Glutamatergic neuron (in vitro differentiated cells): ENCODE measurements at regions not wholly inside any gene's neighbourhood (a gene's known extent, or its start where the extent isn't known, plus 50 kb on each side); places are given as distances from the start of the nearest gene placed in this dataset.
"Not testable (repeated sequence)": the region's sequence is repeated elsewhere in the genome, so short reads cannot be mapped to it uniquely, and the experiment has no call there.

Source experiments
- DNase-seq: peaks from one replicate; pipeline ENCODE4 v3.0.0; 2022
- H3K27ac Mint-ChIP-seq: one replicate; pipeline ENCODE4 v1.8.0; 2020; ENCODE audit warnings: mild to moderate bottlenecking, mixed read lengths, inconsistent platforms; ENCODE audit not compliant: unreplicated experiment
- H3K27me3 Mint-ChIP-seq: one replicate; pipeline ENCODE4 v1.8.0; 2020; ENCODE audit warnings: mild to moderate bottlenecking, moderate library complexity, mixed read lengths, inconsistent platforms; ENCODE audit not compliant: unreplicated experiment
- H3K36me3 Mint-ChIP-seq: one replicate; pipeline ENCODE4 v1.8.0; 2020; ENCODE audit warnings: mild to moderate bottlenecking, mixed read lengths, inconsistent platforms; ENCODE audit not compliant: unreplicated experiment
- H3K4me1 Mint-ChIP-seq: one replicate; pipeline ENCODE4 v1.8.0; 2020; ENCODE audit warnings: mild to moderate bottlenecking, low read depth, mixed read lengths, inconsistent platforms; ENCODE audit not compliant: unreplicated experiment
- H3K4me3 Mint-ChIP-seq: one replicate; pipeline ENCODE4 v1.8.0; 2020; ENCODE audit warnings: mild to moderate bottlenecking, mixed read lengths, inconsistent platforms; ENCODE audit not compliant: unreplicated experiment
- H3K9me3 Mint-ChIP-seq: one replicate; pipeline ENCODE4 v1.8.0; 2020; ENCODE audit warnings: mild to moderate bottlenecking, moderate library complexity, mixed read lengths, inconsistent platforms; ENCODE audit not compliant: unreplicated experiment

DNA sequence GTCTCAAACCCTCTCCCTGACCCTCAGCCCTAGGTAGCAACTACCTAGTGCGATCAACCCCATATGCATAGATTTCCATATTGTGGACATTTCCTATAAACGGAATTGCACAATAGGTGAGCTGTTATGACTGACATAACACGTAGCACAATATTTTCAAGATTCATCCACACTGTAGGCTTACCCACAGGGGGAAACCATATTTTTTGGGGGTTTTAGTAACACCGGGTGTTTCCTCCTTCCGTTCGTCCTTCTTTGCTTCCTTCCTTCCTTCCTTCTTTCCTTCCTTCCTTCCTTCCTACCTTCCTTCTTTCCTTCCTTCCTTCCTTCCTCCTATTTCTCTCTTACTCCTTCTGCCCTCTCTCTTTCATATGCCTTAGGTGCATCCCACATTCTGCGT is 524.2 kb downstream of the CWH43 start:
- Mint-ChIP-seq H3K9me3 (peaks cover 49% of the 10 kb centered on the region), H3K27me3 (peaks cover 22% of the 10 kb centered on the region), H3K36me3 (peaks cover 32% of the 10 kb centered on the region)
- not testable (repeated sequence) for H3K27ac Mint-ChIP-seq, DNase-seq, H3K4me1 Mint-ChIP-seq, H3K4me3 Mint-ChIP-seq

DNA sequence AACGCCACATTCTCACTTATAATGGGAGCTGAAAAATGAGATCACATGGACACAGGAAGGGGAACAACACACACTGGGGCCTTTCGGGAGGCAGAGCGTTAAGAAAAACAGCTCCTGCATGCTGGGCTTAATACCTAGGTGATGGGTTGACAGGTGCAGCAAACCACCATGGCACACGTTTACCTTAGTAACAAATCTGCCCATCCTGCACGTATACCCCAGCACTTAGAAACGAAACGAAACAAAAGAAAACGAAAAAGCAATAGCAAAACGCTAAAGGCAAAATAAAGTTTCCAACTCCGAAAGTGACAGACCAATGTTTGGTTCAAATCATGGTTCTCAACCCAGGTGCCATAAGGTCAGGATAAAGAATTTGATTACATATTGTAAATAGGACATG is 525.3 kb downstream of the CWH43 start:
- H3K4me3 Mint-ChIP-seq, DNase-seq, H3K27ac Mint-ChIP-seq, H3K4me1 Mint-ChIP-seq: not testable (repeated sequence)
- H3K36me3 Mint-ChIP-seq = peaks cover 36% of the 10 kb centered on the region
- peaks cover 58% of the 10 kb centered on the region for H3K9me3 Mint-ChIP-seq
- peaks cover 28% of the 10 kb centered on the region for H3K27me3 Mint-ChIP-seq

DNA sequence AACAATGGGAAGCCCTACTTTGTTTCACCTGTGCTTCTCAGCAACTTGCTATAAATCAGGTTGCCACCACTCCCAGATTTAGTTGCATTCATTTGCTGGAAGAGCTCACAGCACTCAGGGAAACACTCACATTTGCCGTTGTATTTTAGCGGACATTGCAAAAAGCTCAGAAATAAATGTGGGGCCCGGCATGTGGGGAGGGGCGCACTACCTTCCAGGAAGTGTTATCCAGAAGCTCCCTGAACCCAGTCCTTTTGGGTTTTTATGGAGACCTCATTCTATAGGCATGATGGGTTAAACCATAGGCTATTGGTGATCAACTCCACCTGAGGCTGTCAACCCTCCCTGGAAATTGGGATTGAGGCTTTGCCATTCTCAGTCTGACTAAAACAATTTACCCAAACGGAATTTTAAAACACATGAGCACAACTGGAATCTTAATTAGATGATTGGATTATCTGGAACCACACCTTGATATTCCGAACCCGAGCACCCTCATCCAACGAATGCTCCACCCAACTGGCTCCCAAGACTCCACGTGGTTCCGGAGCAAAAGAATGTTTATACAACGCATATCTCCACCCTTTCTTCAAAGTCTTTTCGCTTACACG is 525.9 kb downstream of the CWH43 start:
- Mint-ChIP-seq H3K9me3 (peaks cover 58% of the 10 kb centered on the region), H3K27me3 (peaks cover 28% of the 10 kb centered on the region), H3K36me3 (peaks cover 41% of the 10 kb centered on the region)
- not testable (repeated sequence) for H3K27ac Mint-ChIP-seq, H3K4me1 Mint-ChIP-seq, DNase-seq, H3K4me3 Mint-ChIP-seq

DNA sequence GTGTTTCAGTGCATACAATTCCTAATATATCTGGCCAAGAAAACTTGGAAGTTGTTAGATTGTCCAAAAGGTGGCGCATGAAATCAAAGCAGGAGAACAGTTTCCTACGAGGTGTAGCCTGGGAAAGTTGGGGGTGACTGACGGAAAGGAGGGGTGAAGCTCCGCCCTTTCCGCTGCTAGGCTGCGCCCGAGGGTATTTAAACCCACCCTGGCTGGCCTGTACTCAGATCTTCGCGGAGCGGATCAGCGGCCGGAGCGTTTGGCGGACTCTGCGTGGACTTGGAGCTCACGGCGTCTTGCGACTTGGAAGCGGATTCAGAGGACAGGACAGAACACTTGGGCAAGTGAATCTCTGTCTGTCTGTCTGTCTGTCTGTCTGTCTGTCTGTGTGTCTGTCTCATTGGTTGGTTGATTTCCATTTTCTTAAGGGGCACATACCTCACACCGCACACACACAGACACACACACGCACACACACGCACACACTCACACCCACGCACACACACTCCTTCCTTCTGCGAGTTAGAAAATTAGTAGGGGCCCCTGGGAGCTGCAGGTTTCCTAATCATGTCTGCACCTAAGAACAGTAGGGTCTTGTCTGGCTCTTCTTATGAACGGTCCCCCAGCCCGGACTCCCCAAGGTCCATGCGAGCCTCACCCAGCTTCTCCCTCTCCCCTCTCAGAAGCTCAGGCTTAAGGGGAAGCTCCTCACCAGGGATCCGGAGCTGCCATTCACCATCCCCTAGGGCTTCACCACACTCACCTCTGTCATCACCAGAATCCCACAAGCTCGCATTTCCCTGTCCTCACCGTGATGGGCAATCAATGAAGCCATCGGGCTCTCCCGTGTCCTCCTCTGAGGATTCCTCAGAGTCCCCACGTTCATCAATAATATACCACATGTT is 526.8 kb downstream of the CWH43 start:
- DNase-seq, H3K4me1 Mint-ChIP-seq, H3K4me3 Mint-ChIP-seq: not testable (repeated sequence)
- Mint-ChIP-seq H3K36me3 (peaks cover 41% of the 10 kb centered on the region), H3K27me3 (peaks cover 28% of the 10 kb centered on the region), H3K27ac (peak overlapping the region; percentile 1), H3K9me3 (peaks cover 58% of the 10 kb centered on the region)

DNA sequence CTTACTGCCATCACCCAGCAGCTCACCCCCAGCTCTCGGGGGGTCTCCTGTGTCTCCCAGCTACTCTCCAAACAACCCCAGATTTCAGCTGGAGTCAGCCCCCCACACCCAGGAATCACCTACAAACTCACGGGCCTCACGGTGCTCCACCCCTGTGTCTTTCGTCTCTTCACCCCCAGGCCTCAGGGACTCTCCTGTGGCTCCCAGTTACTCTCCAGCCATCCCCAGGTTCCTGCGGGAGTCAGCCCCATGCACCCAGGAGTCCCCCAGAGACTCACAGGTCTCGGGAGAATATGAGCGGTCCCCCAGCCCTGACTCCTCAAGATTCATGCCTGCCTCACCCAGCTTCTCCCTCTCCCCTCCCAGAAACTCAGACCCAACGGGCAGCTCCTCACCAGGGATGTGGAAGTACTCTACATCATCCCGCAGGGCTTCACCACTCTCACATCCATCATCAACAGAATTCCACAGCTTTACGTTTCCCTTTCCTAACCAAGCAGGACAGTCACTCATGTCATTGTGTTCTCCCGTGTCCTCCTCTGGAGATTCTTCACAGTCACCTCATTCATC is 527.6 kb downstream of the CWH43 start:
- H3K9me3 Mint-ChIP-seq = peaks cover 58% of the 10 kb centered on the region

DNA sequence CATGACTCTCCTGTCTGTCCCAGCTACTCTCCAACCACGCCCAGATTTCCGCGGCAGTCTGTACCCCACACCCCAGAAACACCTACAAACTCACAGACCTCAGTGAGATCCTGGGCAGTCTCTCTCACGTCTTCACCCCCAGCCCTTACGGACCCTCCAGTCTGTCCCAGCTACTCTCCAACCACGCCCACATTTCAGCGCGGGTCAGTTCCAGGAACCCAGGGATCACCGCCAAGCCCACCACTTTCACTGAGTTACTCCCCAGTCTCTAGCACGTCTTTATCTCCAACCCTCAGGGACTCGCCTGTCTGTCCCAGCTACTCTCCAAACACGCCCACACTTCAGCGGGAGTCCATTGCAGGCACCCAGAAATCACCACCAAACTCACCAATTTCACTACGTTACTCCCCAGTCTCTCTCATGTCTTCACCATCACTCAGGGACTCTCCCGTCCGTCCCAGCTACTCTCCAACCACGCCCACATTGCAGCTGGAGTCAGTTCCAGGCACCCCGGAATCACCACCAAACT is 528.2 kb downstream of the CWH43 start:
- not testable (repeated sequence) for H3K4me1 Mint-ChIP-seq, DNase-seq
- H3K9me3 Mint-ChIP-seq = peaks cover 58% of the 10 kb centered on the region
- peak overlapping the region; percentile 1 for H3K4me3 Mint-ChIP-seq
- H3K27me3 Mint-ChIP-seq = peaks cover 28% of the 10 kb centered on the region
- peak overlapping the region; percentile 7 for H3K27ac Mint-ChIP-seq
- H3K36me3 Mint-ChIP-seq = peaks cover 41% of the 10 kb centered on the region

More for the DNA sequence above, 527.6 kb downstream of the CWH43 start:
- not testable (repeated sequence) for H3K4me1 Mint-ChIP-seq, DNase-seq, H3K4me3 Mint-ChIP-seq
- H3K36me3 Mint-ChIP-seq = peaks cover 41% of the 10 kb centered on the region
- peaks cover 28% of the 10 kb centered on the region for H3K27me3 Mint-ChIP-seq
- peak overlapping the region; percentile 7 for H3K27ac Mint-ChIP-seq

DNA sequence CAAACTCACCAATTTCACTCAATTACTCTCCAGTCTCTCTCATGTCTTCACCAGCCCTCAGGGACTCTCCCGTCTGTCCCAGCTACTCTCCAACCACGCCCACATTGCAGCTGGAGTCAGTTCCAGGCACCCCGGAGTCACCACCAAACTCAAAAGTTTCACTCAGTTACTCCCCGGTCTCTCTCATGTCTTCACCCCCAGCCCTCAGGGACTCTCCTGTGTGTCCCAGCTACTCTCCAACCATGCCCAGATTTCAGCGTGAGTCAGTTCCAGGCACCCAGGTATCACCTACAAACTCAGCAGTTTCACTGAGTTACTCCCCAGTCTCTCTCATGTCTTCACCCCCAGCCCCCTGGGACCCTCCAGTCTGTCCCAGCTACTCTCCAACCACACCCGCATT is 528.8 kb downstream of the CWH43 start:
- Mint-ChIP-seq H3K36me3 (peaks cover 41% of the 10 kb centered on the region), H3K9me3 (peaks cover 58% of the 10 kb centered on the region), H3K27me3 (peaks cover 28% of the 10 kb centered on the region)
- H3K27ac Mint-ChIP-seq, DNase-seq, H3K4me3 Mint-ChIP-seq, H3K4me1 Mint-ChIP-seq: not testable (repeated sequence)

DNA sequence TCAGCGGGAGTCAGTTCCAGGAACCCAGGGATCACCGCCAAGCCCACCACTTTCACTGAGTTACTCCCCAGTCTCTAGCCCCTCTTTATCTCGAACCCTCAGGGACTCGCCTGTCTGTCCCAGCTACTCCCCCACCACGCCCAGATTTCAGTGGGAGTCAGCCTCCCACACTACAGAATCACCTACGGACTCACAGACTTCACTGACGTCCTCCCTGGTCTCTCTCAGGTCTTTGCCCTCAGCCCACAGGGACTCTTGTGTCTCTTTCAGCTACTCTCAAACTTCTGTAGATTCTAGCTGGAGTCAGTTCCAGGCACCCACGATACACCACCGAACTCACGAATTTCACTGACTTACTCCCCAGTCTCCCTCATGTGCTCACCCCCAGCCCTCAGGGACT is 529.2 kb downstream of the CWH43 start:
- Mint-ChIP-seq H3K9me3 (peaks cover 54% of the 10 kb centered on the region), H3K36me3 (peaks cover 39% of the 10 kb centered on the region), H3K27me3 (peaks cover 24% of the 10 kb centered on the region)
- not testable (repeated sequence) for H3K27ac Mint-ChIP-seq, H3K4me3 Mint-ChIP-seq, H3K4me1 Mint-ChIP-seq, DNase-seq

DNA sequence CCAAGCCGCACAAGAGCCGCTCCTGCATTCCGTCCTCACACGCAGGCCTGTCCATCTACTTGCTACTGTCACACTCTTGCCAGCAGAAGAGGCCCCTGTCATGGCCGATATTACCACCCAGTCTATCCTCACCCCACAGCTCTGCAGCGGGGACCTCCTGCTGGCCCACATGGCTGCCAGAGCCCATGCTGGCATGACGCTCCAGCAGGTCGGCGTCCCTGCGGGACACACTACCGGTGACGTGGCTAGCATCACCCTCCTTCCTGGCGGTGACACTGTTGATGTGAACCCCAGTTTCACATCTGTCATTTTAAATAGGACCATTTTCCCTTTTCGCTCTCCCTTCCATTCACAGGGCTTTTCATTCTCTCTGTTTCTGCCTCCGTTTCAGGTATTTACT is 530.0 kb downstream of the CWH43 start:
- H3K4me3 Mint-ChIP-seq, DNase-seq, H3K4me1 Mint-ChIP-seq, H3K27ac Mint-ChIP-seq: not testable (repeated sequence)
- peaks cover 48% of the 10 kb centered on the region for H3K9me3 Mint-ChIP-seq
- peaks cover 23% of the 10 kb centered on the region for H3K27me3 Mint-ChIP-seq
- H3K36me3 Mint-ChIP-seq = peaks cover 36% of the 10 kb centered on the region
